Urinary bladder (tissue), 3 donors: ENCODE measurements at regions not wholly inside any gene's neighbourhood (a gene's known extent, or its start where the extent isn't known, plus 50 kb on each side); places are given as distances from the start of the nearest gene placed in this dataset.

ENCODE experiments used
- DNase-seq: peaks from one replicate; pipeline ENCODE4 v3.0.0-alpha.2; 2015; ENCODE audit errors: extremely low spot score
- H3K27ac ChIP-seq: one replicate; pipeline ENCODE4 v1.5.1; 2013; ENCODE audit warnings: low read depth, mild to moderate bottlenecking, moderate library complexity
- H3K36me3 ChIP-seq: one replicate; pipeline ENCODE4 v1.6.1; 2013; ENCODE audit warnings: mild to moderate bottlenecking, moderate library complexity; ENCODE audit not compliant: insufficient read depth
- H3K4me1 ChIP-seq: one replicate; pipeline ENCODE4 v1.6.1; 2013; ENCODE audit warnings: mild to moderate bottlenecking, moderate library complexity; ENCODE audit not compliant: insufficient read depth
- H3K4me3 ChIP-seq: one replicate; pipeline ENCODE4 v1.5.1; 2013; ENCODE audit warnings: low read depth, low read length
- WGBS: extraction: QIAGEN DNeasy Blood & Tissue Kit; methylation state at CpG from one replicate; pipeline ENCODE4 v1.1.7; 2013; 5-methylcytosine and 5-hydroxymethylcytosine counted together
- donor health status: healthy with polysubstance abuse.
- donor health status: healthy.

- H3K4me3 ChIP-seq = no peak overlapping the region
- H3K4me1 ChIP-seq = no peaks in the 10 kb centered on the region
- no peaks in the 10 kb centered on the region for H3K36me3 ChIP-seq
- DNase-seq = no peak
- H3K27ac ChIP-seq = no peak overlapping the region
- WGBS = 66% methylated on average over 3 of the region's 3 CpGs
Measured at GRCh38 chr20:50339466-50339901, 148.9 kb downstream of the CEBPB start.

- no peak for DNase-seq
- no peaks in the 10 kb centered on the region for H3K4me1 ChIP-seq
- H3K27ac ChIP-seq = no peak overlapping the region
- whole genome bisulfite sequencing = 95% methylated on average over 7 of the region's 7 CpGs
- no peaks in the 10 kb centered on the region for H3K36me3 ChIP-seq
- no peak overlapping the region for H3K4me3 ChIP-seq
Measured at GRCh38 chr20:50340541-50340940, 149.9 kb downstream of the CEBPB start.

GRCh38 chr20:50341050-50341449 lies 150.4 kb downstream of the CEBPB start:
- no peaks in the 10 kb centered on the region for H3K36me3 ChIP-seq
- H3K27ac ChIP-seq = no peak overlapping the region
- DNase-seq = no peak
- no peak overlapping the region for H3K4me3 ChIP-seq
- 95% methylated on average over 9 of the region's 9 CpGs for WGBS
- no peaks in the 10 kb centered on the region for H3K4me1 ChIP-seq

- no peak for DNase-seq
- no peak overlapping the region for H3K4me3 ChIP-seq
- H3K4me1 ChIP-seq = no peaks in the 10 kb centered on the region
- 94% methylated on average over 12 of the region's 12 CpGs for WGBS
- no peak overlapping the region for H3K27ac ChIP-seq
- no peaks in the 10 kb centered on the region for H3K36me3 ChIP-seq
Measured at GRCh38 chr20:50341880-50342637, 151.4 kb downstream of the CEBPB start.

- WGBS = 96% methylated on average over 5 of the region's 5 CpGs
- no peaks in the 10 kb centered on the region for H3K4me1 ChIP-seq
- DNase-seq = no peak
- H3K27ac ChIP-seq = no peak overlapping the region
- no peaks in the 10 kb centered on the region for H3K36me3 ChIP-seq
- H3K4me3 ChIP-seq = no peak overlapping the region
Measured at GRCh38 chr20:50342638-50343102, 152.0 kb downstream of the CEBPB start.

GRCh38 chr20:50343125-50343489 lies 152.5 kb downstream of the CEBPB start:
- DNase-seq = no peak
- H3K27ac ChIP-seq = no peak overlapping the region
- no peaks in the 10 kb centered on the region for H3K4me1 ChIP-seq
- no peaks in the 10 kb centered on the region for H3K36me3 ChIP-seq
- whole genome bisulfite sequencing = 91% methylated on average over 10 of the region's 10 CpGs
- no peak overlapping the region for H3K4me3 ChIP-seq

- Histone ChIP-seq H3K4me3 (no peak overlapping the region), H3K27ac (no peak overlapping the region), H3K36me3 (no peaks in the 10 kb centered on the region), H3K4me1 (no peaks in the 10 kb centered on the region)
- no peak for DNase-seq
- 89% methylated on average over 25 of the region's 25 CpGs for WGBS
Measured at GRCh38 chr20:50343490-50344179, 153.0 kb downstream of the CEBPB start.

GRCh38 chr20:50344232-50345071 lies 153.8 kb downstream of the CEBPB start:
- Histone ChIP-seq H3K4me3 (no peak overlapping the region), H3K4me1 (no peaks in the 10 kb centered on the region), H3K36me3 (no peaks in the 10 kb centered on the region), H3K27ac (no peak overlapping the region)
- WGBS = 93% methylated on average over 11 of the region's 11 CpGs
- no peak for DNase-seq

- H3K27ac ChIP-seq = no peak overlapping the region
- no peak for DNase-seq
- no peak overlapping the region for H3K4me3 ChIP-seq
- no peaks in the 10 kb centered on the region for H3K4me1 ChIP-seq
- H3K36me3 ChIP-seq = no peaks in the 10 kb centered on the region
- 79% methylated on average over 6 of the region's 6 CpGs for WGBS
Measured at GRCh38 chr20:50345712-50346373, 155.2 kb downstream of the CEBPB start.

GRCh38 chr20:50346374-50347283 lies 156.0 kb downstream of the CEBPB start:
- WGBS = 52% methylated on average over 26 of the region's 26 CpGs
- Histone ChIP-seq H3K36me3 (no peaks in the 10 kb centered on the region), H3K4me1 (no peaks in the 10 kb centered on the region), H3K27ac (no peak overlapping the region), H3K4me3 (no peak overlapping the region)
- peak; percentile 52 for DNase-seq

- Histone ChIP-seq H3K4me3 (no peak overlapping the region), H3K27ac (no peak overlapping the region), H3K36me3 (no peaks in the 10 kb centered on the region), H3K4me1 (no peaks in the 10 kb centered on the region)
- no peak for DNase-seq
- 92% methylated on average over 13 of the region's 13 CpGs for WGBS
Measured at GRCh38 chr20:50347284-50348063, 156.8 kb downstream of the CEBPB start.

- no peak overlapping the region for H3K27ac ChIP-seq
- H3K4me1 ChIP-seq = no peaks in the 10 kb centered on the region
- no peaks in the 10 kb centered on the region for H3K36me3 ChIP-seq
- no peak overlapping the region for H3K4me3 ChIP-seq
- no peak for DNase-seq
- 78% methylated on average over 6 of the region's 6 CpGs for WGBS
Measured at GRCh38 chr20:50348096-50348495, 157.5 kb downstream of the CEBPB start.
